Transverse colon (tissue), 4 donors: ENCODE measurements at regions not wholly inside any gene's neighbourhood (a gene's known extent, or its start where the extent isn't known, plus 50 kb on each side); places are given as distances from the start of the nearest gene placed in this dataset.

ENCODE experiments used
- POLR2A ChIP-seq: fragments of 450-650 bp; IDR thresholded peaks from one replicate; pipeline ENCODE4 v1.6.1; 2016; ENCODE audit warnings: antibody characterized with exemption, mild to moderate bottlenecking, moderate library complexity
- POLR2AphosphoS5 ChIP-seq, 3 donors: sonication (generic); formaldehyde crosslinking; IDR thresholded peaks; one replicate each; pipeline ENCODE4 v1.6.1; 2016; ENCODE audit warnings: antibody characterized with exemption in 3 of 3
- TF ChIP-seq, protein P1 (sequence below), 5 experiments: fragments of 200-600 bp in 3 of 5; fragments of 450-650 bp in 2 of 5; sonication (generic) in 3 of 5; IDR thresholded peaks; 1 replicate in 2 of 5; 2 replicates in 3 of 5; pipeline ENCODE4 v1.5.1; 2016 to 2017; ENCODE audit warnings: antibody characterized with exemption in 5 of 5, inconsistent platforms in 3 of 5, mild to moderate bottlenecking in 2 of 5, moderate library complexity in 1 of 5

DNA sequence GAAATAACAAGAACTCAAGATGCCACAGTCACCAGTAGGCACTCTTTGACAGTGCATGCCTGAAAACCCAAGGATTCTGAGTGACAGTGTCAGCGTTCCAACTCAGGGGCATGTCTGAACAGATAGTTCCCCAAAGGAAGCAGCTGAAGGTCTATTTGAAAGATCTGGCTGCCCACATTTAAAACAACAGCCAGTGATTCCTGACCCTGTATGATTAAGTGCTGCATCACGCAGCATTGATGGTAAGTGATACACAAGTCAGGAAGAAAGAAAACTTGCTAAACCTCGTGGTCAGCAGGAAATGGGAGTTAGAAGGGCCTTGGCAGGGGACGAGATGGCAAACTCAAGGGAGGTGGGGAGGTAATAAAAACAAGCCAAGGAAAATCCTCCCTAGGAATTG lies 1013.1 kb downstream of the TYW1 start:
- TF ChIP-seq POLR2AphosphoS5 (IDR thresholded peaks at IDR 0.05) (no peak), POLR2A (no peak)
- TF ChIP-seq, protein P1, sequence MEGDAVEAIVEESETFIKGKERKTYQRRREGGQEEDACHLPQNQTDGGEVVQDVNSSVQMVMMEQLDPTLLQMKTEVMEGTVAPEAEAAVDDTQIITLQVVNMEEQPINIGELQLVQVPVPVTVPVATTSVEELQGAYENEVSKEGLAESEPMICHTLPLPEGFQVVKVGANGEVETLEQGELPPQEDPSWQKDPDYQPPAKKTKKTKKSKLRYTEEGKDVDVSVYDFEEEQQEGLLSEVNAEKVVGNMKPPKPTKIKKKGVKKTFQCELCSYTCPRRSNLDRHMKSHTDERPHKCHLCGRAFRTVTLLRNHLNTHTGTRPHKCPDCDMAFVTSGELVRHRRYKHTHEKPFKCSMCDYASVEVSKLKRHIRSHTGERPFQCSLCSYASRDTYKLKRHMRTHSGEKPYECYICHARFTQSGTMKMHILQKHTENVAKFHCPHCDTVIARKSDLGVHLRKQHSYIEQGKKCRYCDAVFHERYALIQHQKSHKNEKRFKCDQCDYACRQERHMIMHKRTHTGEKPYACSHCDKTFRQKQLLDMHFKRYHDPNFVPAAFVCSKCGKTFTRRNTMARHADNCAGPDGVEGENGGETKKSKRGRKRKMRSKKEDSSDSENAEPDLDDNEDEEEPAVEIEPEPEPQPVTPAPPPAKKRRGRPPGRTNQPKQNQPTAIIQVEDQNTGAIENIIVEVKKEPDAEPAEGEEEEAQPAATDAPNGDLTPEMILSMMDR (IDR thresholded peaks at IDR 0.05): no peak
